ENCODE measurements at regions not wholly inside any gene's neighbourhood (a gene's known extent, or its start where the extent isn't known, plus 50 kb on each side); places are given as distances from the start of the nearest gene placed in this dataset.

GRCh38 chr5:141783947-141784296, 94.3 kb downstream of the PCDH1 start:
- DNase-seq (ENCODE audit: insufficient read length, low spot score): no peak
- no peak for FAIRE-seq
- no peak for TF ChIP-seq CTCF (IDR thresholded peaks at IDR 0.05; ENCODE audit: insufficient read depth, missing control alignments)

DNA sequence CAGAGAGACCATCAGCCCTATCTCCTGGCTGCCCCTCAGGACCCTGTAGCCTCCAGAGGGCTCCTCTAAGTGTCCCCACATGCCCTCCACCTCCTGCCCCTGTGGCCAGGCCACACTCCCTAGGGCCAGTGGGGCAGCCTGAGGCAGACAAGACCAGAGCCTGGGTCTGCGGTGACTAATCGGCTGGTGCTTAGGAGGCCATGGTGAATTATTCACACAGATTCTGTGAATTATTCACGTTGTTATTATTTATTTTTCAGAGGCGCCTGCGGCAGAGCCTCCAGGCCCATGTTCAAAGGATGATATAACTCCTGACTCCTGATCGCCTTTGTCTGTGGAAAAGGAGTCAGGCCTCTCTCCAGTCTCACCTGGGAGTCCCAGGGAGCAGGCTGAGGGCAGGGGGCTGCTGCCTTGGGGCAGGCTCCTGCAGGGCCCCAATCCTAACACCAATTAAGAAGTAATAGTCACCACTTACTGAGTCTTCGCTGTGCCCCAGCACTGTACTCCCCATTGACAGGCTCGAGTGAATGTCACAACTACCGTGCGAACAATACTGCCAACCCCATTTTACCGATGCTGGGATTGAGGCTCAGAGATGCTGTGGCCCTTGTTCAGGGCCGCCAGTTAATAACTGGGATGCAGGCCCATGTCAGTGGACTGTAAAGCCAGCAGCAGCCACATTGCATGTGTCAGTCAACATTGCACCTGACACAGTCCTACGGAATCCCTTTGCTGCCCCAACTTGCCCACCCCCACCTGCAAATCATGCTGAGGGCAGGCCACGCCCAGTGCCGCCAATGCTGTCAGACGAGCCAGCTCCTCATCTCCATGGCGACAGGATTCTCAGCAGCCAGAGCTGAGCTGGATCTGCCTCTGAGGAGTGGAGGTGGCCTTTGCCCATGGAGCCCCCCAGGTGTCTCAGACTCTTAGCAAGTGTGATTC, 94.9 kb downstream of the PCDH1 start:
- TF ChIP-seq CTCF (IDR thresholded peaks at IDR 0.05; ENCODE audit: insufficient read depth, missing control alignments): no peak
- FAIRE-seq (no peak), DNase-seq (ENCODE audit: insufficient read length, low spot score) (no peak)

DNA sequence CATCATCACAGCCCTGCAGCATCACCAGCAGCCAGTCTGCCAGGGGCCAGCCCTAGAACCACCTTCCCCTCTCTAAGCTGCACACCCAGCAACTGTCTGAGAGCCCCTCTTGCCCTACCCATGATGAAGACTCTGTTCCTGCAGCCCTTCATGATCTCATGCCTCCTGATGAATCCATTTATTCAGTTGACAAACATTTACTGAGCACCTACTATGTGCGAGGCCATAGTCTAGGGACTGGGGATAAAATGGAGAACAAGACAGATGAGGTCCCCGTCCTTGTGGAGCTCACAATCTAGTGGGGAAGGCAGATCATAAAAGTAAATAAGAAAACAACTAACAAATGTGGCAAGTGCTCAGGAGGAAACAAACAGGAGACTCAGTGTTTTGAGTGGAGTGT, 96.3 kb downstream of the PCDH1 start:
- no peak for FAIRE-seq
- DNase-seq (ENCODE audit: insufficient read length, low spot score): no peak
- no peak for TF ChIP-seq CTCF (IDR thresholded peaks at IDR 0.05; ENCODE audit: insufficient read depth, missing control alignments)

DNA sequence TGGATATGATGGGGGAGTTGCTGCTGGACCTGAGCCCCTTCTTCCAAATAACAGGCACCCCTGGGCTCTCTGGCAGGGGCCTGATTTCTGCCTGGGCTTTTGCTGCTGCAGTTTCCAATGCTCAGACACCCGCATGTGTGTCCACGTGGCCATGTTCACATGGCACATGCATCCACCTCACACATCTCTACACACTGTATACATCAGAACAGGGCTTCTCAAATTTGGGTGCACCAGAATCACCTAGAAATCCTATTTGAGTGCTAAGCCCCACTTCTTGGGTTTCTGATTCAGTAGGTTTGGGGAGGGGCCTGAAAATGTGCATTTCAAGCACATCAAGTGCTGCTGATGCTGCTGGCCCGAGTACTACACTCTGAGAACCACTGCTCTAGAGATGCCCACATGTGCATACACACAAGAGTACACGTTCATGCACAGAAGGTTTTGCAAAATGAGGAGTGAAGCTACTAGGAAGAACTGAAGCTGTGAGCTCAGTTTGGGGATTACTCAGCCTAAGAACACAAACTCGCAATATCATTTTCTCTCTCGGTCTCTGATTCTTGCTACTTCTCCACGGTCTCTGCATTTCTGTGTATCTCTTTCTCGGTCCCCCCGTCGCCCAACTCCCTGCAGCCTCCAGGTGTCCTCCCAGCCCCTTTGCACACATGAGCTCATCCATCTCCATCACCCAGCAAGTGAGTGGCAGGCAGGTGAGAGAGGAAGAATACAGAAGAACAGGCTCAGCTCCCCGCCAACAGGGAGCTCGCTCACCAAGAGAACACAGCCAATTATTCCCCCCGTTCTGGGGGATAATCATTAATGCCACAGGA, 97.0 kb downstream of the PCDH1 start:
- FAIRE-seq: no peak
- no peak for DNase-seq (ENCODE audit: insufficient read length, low spot score)
- TF ChIP-seq CTCF (IDR thresholded peaks at IDR 0.05; ENCODE audit: insufficient read depth, missing control alignments): no peak

GRCh38 chr5:141780240-141780951, 97.8 kb downstream of the PCDH1 start:
- FAIRE-seq (no peak), DNase-seq (ENCODE audit: insufficient read length, low spot score) (peak; percentile 36)
- no peak for TF ChIP-seq CTCF (IDR thresholded peaks at IDR 0.05; ENCODE audit: insufficient read depth, missing control alignments)

DNA sequence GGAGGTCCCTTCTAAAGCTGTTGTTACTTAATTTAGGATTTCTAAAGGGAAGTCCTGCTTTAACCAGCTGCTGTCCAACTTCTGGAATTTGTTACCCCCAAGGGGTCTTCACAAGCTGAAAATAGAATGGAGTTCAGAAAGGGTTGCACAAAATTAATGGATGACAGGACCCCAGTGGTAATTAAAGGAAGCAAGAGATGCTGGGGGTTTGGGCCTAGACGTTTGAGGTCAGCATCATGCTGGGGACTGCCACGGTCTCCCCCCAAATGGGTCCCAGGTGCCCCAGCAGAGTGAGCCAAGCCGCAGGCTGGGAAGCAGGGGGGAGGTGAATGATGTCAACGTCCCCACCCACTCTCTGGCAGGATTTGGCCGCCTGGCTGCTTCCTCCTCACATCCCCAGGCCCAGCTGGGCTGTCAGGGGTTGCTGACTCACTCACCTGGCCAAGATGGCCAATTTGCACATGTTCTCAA, 97.5 kb upstream of the ARAP3 start:
- FAIRE-seq: no peak
- no peak for TF ChIP-seq CTCF (IDR thresholded peaks at IDR 0.05; ENCODE audit: insufficient read depth, missing control alignments)

More for the DNA sequence above, 97.5 kb upstream of the ARAP3 start:
- DNase-seq (ENCODE audit: insufficient read length, low spot score): no peak

Data from D721Med (cell line).